T-helper 1 cell (primary cell): ENCODE measurements at regions not wholly inside any gene's neighbourhood (a gene's known extent, or its start where the extent isn't known, plus 50 kb on each side); places are given as distances from the start of the nearest gene placed in this dataset.
"Not testable (repeated sequence)": the region's sequence is repeated elsewhere in the genome, so short reads cannot be mapped to it uniquely, and the experiment has no call there.

Source experiments
- DNase-seq, 5 donors: peaks; one replicate each; pipeline ENCODE4 v3.0.0-alpha.2; 2012 to 2020

- DNase-seq, result not testable (repeated sequence)
These were observed 53.4 kb upstream of the MED14 start for GRCh38 chrX:40788698-40789097.

- no peak for DNase-seq
These were observed 57.1 kb upstream of the MED14 start for GRCh38 chrX:40792433-40792832.

- not testable (repeated sequence) for DNase-seq
These were observed 59.4 kb upstream of the MED14 start for GRCh38 chrX:40794829-40795130.

GRCh38 chrX:40799745-40800144 is 64.4 kb upstream of the MED14 start:
- DNase-seq, result not testable (repeated sequence)

GRCh38 chrX:40805404-40805803 is 70.1 kb upstream of the MED14 start:
- no peak for DNase-seq

- DNase-seq, result no peak
These were observed 71.3 kb upstream of the MED14 start for GRCh38 chrX:40806513-40807220.

GRCh38 chrX:40807384-40807783 is 72.0 kb upstream of the MED14 start:
- DNase-seq, result no peak

- no peak for DNase-seq
These were observed 72.9 kb upstream of the MED14 start for GRCh38 chrX:40808203-40808602.

- no peak for DNase-seq
These were observed 73.9 kb upstream of the MED14 start for GRCh38 chrX:40809210-40809609.

GRCh38 chrX:40815045-40815444 is 79.7 kb upstream of the MED14 start:
- DNase-seq, result not testable (repeated sequence)

GRCh38 chrX:40816906-40817305 is 81.6 kb upstream of the MED14 start:
- DNase-seq, result no peak

- DNase-seq, result no peak
These were observed 82.9 kb upstream of the MED14 start for GRCh38 chrX:40818236-40818635.

- no peak for DNase-seq
These were observed 86.4 kb upstream of the MED14 start for GRCh38 chrX:40821780-40822179.

GRCh38 chrX:40827331-40827730 is 92.0 kb upstream of the MED14 start:
- no peak for DNase-seq

- DNase-seq, result no peak
These were observed 96.4 kb upstream of the MED14 start for GRCh38 chrX:40831750-40832149.

- DNase-seq, result no peak
These were observed 97.4 kb upstream of the MED14 start for GRCh38 chrX:40832723-40833122.

- no peak for DNase-seq
These were observed 98.9 kb upstream of the MED14 start for GRCh38 chrX:40834225-40834624.

GRCh38 chrX:40835526-40835925 is 100.2 kb upstream of the MED14 start:
- DNase-seq, result no peak

GRCh38 chrX:40843643-40844042 is 108.3 kb upstream of the MED14 start:
- DNase-seq, result no peak

GRCh38 chrX:40844471-40844870 is 109.1 kb upstream of the MED14 start:
- no peak for DNase-seq

- no peak for DNase-seq
These were observed 110.1 kb upstream of the MED14 start for GRCh38 chrX:40845331-40845911.

- DNase-seq, result no peak
These were observed 114.8 kb upstream of the MED14 start for GRCh38 chrX:40849906-40850823.

GRCh38 chrX:40852586-40852985 is 117.2 kb upstream of the MED14 start:
- DNase-seq, result no peak
